ENCODE measurements at regions not wholly inside any gene's neighbourhood (a gene's known extent, or its start where the extent isn't known, plus 50 kb on each side); places are given as distances from the start of the nearest gene placed in this dataset.

DNA sequence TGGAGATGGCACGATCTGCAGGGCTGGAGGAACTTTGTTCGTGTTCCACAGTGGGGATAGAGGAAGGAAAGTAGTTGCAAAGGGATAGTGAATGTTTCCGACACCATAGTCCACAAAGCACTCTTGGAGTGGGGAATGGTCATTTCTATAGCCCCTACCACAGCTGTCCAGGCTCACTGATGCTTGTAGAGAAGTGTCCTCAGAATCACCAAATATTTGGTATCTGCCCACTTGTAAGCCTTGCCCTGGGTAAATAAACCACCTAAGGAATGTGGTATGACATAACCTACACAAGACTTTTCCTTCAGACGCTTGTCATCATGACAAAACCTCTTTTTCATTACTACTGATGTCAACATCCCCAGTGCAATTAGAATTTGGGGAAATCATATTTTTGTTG lies 686.5 kb upstream of the ARGLU1 start:
- TF ChIP-seq POLR2A (IDR thresholded peaks at IDR 0.05) = no peak
- TF ChIP-seq, protein P1, sequence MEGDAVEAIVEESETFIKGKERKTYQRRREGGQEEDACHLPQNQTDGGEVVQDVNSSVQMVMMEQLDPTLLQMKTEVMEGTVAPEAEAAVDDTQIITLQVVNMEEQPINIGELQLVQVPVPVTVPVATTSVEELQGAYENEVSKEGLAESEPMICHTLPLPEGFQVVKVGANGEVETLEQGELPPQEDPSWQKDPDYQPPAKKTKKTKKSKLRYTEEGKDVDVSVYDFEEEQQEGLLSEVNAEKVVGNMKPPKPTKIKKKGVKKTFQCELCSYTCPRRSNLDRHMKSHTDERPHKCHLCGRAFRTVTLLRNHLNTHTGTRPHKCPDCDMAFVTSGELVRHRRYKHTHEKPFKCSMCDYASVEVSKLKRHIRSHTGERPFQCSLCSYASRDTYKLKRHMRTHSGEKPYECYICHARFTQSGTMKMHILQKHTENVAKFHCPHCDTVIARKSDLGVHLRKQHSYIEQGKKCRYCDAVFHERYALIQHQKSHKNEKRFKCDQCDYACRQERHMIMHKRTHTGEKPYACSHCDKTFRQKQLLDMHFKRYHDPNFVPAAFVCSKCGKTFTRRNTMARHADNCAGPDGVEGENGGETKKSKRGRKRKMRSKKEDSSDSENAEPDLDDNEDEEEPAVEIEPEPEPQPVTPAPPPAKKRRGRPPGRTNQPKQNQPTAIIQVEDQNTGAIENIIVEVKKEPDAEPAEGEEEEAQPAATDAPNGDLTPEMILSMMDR (IDR thresholded peaks at IDR 0.05) = no peak
- no peaks in the 10 kb centered on the region for H3K4me1 ChIP-seq
- no peaks in the 10 kb centered on the region for H3K9me3 ChIP-seq
- no peaks in the 10 kb centered on the region for H3K36me3 ChIP-seq
- DNase-seq = no peak
- intact Hi-C loops (cut with DNase I) = no loop called here
- no peak overlapping the region for H3K27ac ChIP-seq
- no peaks in the 10 kb centered on the region for H3K27me3 ChIP-seq
- H3K4me3 ChIP-seq (replicated peaks in 1 of 3) = no peak overlapping the region
- 78 to 81% methylated on average over 4 of the region's 4 CpGs for WGBS, 2 donors

DNA sequence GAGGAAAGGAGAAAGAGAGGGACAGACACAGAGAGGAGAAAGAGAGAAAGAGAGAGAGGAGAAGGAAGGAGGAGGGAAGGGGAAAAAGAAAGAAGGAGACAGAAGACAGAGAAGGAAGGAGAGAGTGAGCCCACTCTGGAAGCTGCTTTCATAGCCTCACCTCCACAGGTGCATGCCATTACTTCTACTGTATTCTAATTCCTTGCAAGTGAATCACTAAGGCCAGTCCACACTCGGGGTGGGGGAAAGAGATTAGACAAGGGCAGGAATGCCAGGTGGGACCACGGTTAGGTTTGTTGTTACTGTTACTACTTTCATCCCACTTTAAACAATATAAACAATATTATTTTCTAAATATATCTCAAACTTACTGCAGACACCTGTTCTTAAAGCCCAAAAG lies 684.5 kb upstream of the ARGLU1 start:
- Histone ChIP-seq H3K4me3 (replicated peaks in 1 of 3) (no peak overlapping the region), H3K27me3 (no peaks in the 10 kb centered on the region), H3K4me1 (no peaks in the 10 kb centered on the region), H3K9me3 (no peaks in the 10 kb centered on the region), H3K36me3 (no peaks in the 10 kb centered on the region), H3K27ac (no peak overlapping the region)
- intact Hi-C loops (cut with DNase I) = no loop called here
- no peak for DNase-seq
- 61 to 62% methylated on average over 2 of the region's 2 CpGs for WGBS, 2 donors
- TF ChIP-seq, protein P1 (IDR thresholded peaks at IDR 0.05) = no peak
- no peak for TF ChIP-seq POLR2A (IDR thresholded peaks at IDR 0.05)

DNA sequence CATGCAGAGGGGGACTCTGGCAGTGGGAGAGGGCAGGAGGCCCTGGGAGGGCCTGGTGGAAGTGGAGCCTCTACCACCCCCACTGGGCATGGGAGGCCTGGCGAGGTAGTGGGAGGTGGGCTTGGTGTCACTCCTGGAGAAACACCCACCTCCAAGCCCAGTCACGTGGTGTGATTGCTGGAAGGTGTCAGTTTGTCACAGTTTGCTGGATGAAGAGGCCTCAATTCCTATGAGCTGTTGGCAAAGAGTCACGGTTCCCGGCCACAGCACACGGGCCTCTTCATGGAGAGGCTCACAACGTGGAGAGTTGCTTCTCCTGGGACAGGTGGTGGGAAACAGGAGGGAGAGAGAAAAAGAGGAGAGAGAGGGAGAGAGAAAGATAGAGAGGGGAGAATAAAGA lies 684.1 kb upstream of the ARGLU1 start:
- Histone ChIP-seq H3K4me1 (no peaks in the 10 kb centered on the region), H3K4me3 (replicated peaks in 1 of 3) (no peak overlapping the region), H3K36me3 (no peaks in the 10 kb centered on the region), H3K27me3 (no peaks in the 10 kb centered on the region), H3K27ac (no peak overlapping the region), H3K9me3 (no peaks in the 10 kb centered on the region)
- TF ChIP-seq, protein P1 (IDR thresholded peaks at IDR 0.05) = no peak
- no peak for TF ChIP-seq POLR2A (IDR thresholded peaks at IDR 0.05)
- intact Hi-C loops (cut with DNase I) = no loop called here
- no peak for DNase-seq
- 40 to 41% methylated on average over 5 to 6 of the region's 6 CpGs for WGBS, 2 donors

DNA sequence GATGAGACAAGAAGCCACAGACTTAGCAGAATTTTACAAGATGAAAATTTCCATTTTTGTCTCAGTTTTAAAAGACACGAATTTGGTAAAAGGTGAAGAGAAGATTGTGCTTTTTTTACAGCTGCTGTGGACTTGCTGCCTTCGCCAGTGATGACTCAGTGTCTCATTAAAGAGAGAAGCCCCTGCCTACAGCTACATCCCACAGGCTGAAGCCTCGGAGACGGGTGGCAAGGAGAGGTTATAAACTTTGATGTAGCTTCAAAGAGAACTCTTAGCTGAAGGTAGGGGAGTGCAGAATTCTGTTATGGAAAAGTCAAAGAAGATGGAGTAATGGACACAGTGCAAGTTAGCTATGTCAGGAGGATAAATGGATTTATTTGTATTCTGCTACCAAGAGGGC lies 683.4 kb upstream of the ARGLU1 start:
- H3K36me3 ChIP-seq = no peaks in the 10 kb centered on the region
- 87 to 90% methylated on average over 4 of the region's 4 CpGs for WGBS, 2 donors

DNA sequence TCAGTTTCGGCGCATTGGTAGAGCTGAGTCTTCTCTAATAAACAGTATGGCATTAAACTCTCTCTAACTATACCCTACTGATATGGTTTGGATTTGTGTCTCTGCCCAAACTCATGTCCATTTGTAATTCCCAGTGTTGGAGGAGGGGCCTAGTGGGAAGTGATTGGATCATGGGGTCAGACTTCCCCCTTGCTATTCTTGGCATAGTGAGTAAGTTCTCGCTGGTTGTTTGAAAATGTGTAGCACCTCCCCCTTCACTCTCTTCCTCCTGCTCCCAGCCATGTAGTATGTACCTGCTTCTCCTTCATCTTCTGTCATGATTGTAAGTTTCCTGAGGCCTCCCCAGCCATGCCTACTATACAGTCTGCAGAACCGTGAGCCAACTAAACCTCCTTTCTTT lies 682.7 kb upstream of the ARGLU1 start:
- Histone ChIP-seq H3K9me3 (no peaks in the 10 kb centered on the region), H3K4me1 (no peaks in the 10 kb centered on the region), H3K4me3 (replicated peaks in 1 of 3) (no peak overlapping the region), H3K36me3 (no peaks in the 10 kb centered on the region), H3K27me3 (no peaks in the 10 kb centered on the region), H3K27ac (no peak overlapping the region)
- intact Hi-C loops (cut with DNase I) = no loop called here
- TF ChIP-seq, protein P1 (IDR thresholded peaks at IDR 0.05) = no peak
- TF ChIP-seq POLR2A (IDR thresholded peaks at IDR 0.05) = no peak
- WGBS, 2 donors = 76 to 79% methylated on average over 4 of the region's 4 CpGs
- no peak for DNase-seq

More for the DNA sequence above, 683.4 kb upstream of the ARGLU1 start:
- DNase-seq = no peak
- Histone ChIP-seq H3K4me3 (replicated peaks in 1 of 3) (no peak overlapping the region), H3K9me3 (no peaks in the 10 kb centered on the region), H3K4me1 (no peaks in the 10 kb centered on the region), H3K27ac (no peak overlapping the region), H3K27me3 (no peaks in the 10 kb centered on the region)
- no peak for TF ChIP-seq POLR2A (IDR thresholded peaks at IDR 0.05)
- TF ChIP-seq, protein P1 (IDR thresholded peaks at IDR 0.05) = no peak
- intact Hi-C loops (cut with DNase I) = no loop called here

All from thyroid gland (tissue), 4 donors.